Fibroblast of upper back skin (primary cell): ENCODE measurements at regions not wholly inside any gene's neighbourhood (a gene's known extent, or its start where the extent isn't known, plus 50 kb on each side); places are given as distances from the start of the nearest gene placed in this dataset.
"Not testable (repeated sequence)": the region's sequence is repeated elsewhere in the genome, so short reads cannot be mapped to it uniquely, and the experiment has no call there.

Experiments
- DNase-seq: peaks from one replicate; pipeline ENCODE4 v3.0.0-alpha.2; 2013

GRCh38 chr1:164040754-164041153 lies 518.2 kb upstream of the PBX1 start:
- DNase-seq, result no peak

GRCh38 chr1:164051782-164052181 lies 507.2 kb upstream of the PBX1 start:
- DNase-seq, result no peak

- DNase-seq, result no peak
These were observed 504.7 kb upstream of the PBX1 start for GRCh38 chr1:164054331-164054730.

GRCh38 chr1:164058198-164058597 lies 500.8 kb upstream of the PBX1 start:
- peak; percentile 33 for DNase-seq

GRCh38 chr1:164061528-164061927 lies 497.5 kb upstream of the PBX1 start:
- DNase-seq, result no peak

- peak; percentile 5 for DNase-seq
These were observed 494.5 kb upstream of the PBX1 start for GRCh38 chr1:164064501-164064900.

GRCh38 chr1:164071288-164071687 lies 487.7 kb upstream of the PBX1 start:
- no peak for DNase-seq

- no peak for DNase-seq
These were observed 472.2 kb upstream of the PBX1 start for GRCh38 chr1:164086832-164087231.

- no peak for DNase-seq
These were observed 471.0 kb upstream of the PBX1 start for GRCh38 chr1:164087906-164088453.

- DNase-seq, result no peak
These were observed 466.2 kb upstream of the PBX1 start for GRCh38 chr1:164092603-164093353.

- DNase-seq, result no peak
These were observed 465.4 kb upstream of the PBX1 start for GRCh38 chr1:164093543-164093942.

GRCh38 chr1:164101802-164102201 lies 457.2 kb upstream of the PBX1 start:
- no peak for DNase-seq

- no peak for DNase-seq
These were observed 427.0 kb upstream of the PBX1 start for GRCh38 chr1:164131949-164132348.

- DNase-seq, result no peak
These were observed 421.6 kb upstream of the PBX1 start for GRCh38 chr1:164137273-164137925.

GRCh38 chr1:164141797-164142196 lies 417.2 kb upstream of the PBX1 start:
- no peak for DNase-seq

GRCh38 chr1:164154622-164155021 lies 404.4 kb upstream of the PBX1 start:
- no peak for DNase-seq

- DNase-seq, result peak; percentile 3
These were observed 403.6 kb upstream of the PBX1 start for GRCh38 chr1:164155347-164155746.

- DNase-seq, result no peak
These were observed 395.6 kb upstream of the PBX1 start for GRCh38 chr1:164163289-164163849.

GRCh38 chr1:164165466-164165865 lies 393.5 kb upstream of the PBX1 start:
- no peak for DNase-seq

GRCh38 chr1:164166454-164166853 lies 392.5 kb upstream of the PBX1 start:
- DNase-seq, result not testable (repeated sequence)

GRCh38 chr1:164177118-164177517 lies 381.9 kb upstream of the PBX1 start:
- no peak for DNase-seq

GRCh38 chr1:164180824-164181223 lies 378.2 kb upstream of the PBX1 start:
- DNase-seq, result no peak

GRCh38 chr1:164183854-164184635 lies 374.9 kb upstream of the PBX1 start:
- no peak for DNase-seq
